ENCODE measurements at regions not wholly inside any gene's neighbourhood (a gene's known extent, or its start where the extent isn't known, plus 50 kb on each side); places are given as distances from the start of the nearest gene placed in this dataset.

GRCh38 chr1:217182992-217183391 lies 447.9 kb downstream of the GPATCH2 start:
- ATAC-seq (no peak), FAIRE-seq (no peak), DNase-seq (no peak)
- no peaks in the 10 kb centered on the region for H3K27me3 ChIP-seq
- no peaks in the 10 kb centered on the region for H3K9me3 ChIP-seq
- no peak overlapping the region for H3K4me3 ChIP-seq
- TF ChIP-seq CTCF (IDR thresholded peaks at IDR 0.05), result no peak
- WGBS, 2 donors, result 76 to 89% methylated on average over 6 of the region's 6 CpGs
- intact Hi-C loops (cut with DNase I), result no loop called here
- no peaks in the 10 kb centered on the region for H3K36me3 ChIP-seq
- no peaks in the 10 kb centered on the region for H3K4me1 ChIP-seq
- no peak overlapping the region for H3K27ac ChIP-seq

- intact Hi-C loops (cut with DNase I), result no loop called here
- Histone ChIP-seq H3K27me3 (no peaks in the 10 kb centered on the region), H3K4me3 (no peak overlapping the region), H3K27ac (no peak overlapping the region), H3K36me3 (no peaks in the 10 kb centered on the region), H3K9me3 (no peaks in the 10 kb centered on the region), H3K4me1 (no peaks in the 10 kb centered on the region)
- DNase-seq, result no peak
- no peak for ATAC-seq
- no peak for TF ChIP-seq CTCF (IDR thresholded peaks at IDR 0.05)
- no peak for FAIRE-seq
These were observed 449.1 kb downstream of the GPATCH2 start for GRCh38 chr1:217181756-217182155.

- WGBS, 2 donors, result 37% methylated on average over 3 of the region's 3 CpGs
- Histone ChIP-seq H3K4me3 (no peak overlapping the region), H3K27me3 (no peaks in the 10 kb centered on the region), H3K4me1 (no peaks in the 10 kb centered on the region), H3K9me3 (no peaks in the 10 kb centered on the region), H3K36me3 (no peaks in the 10 kb centered on the region), H3K27ac (no peak overlapping the region)
- ATAC-seq, result no peak
- no peak for TF ChIP-seq CTCF (IDR thresholded peaks at IDR 0.05)
- FAIRE-seq, result no peak
- intact Hi-C loops (cut with DNase I), result no loop called here
- DNase-seq, result no peak
These were observed 449.6 kb downstream of the GPATCH2 start for GRCh38 chr1:217181176-217181746.

GRCh38 chr1:217180443-217180842 lies 450.4 kb downstream of the GPATCH2 start:
- no peaks in the 10 kb centered on the region for H3K9me3 ChIP-seq
- H3K27ac ChIP-seq, result no peak overlapping the region
- H3K4me1 ChIP-seq, result no peaks in the 10 kb centered on the region
- no peak overlapping the region for H3K4me3 ChIP-seq
- ATAC-seq (no peak), DNase-seq (no peak), FAIRE-seq (no peak)
- no peaks in the 10 kb centered on the region for H3K27me3 ChIP-seq
- intact Hi-C loops (cut with DNase I), result no loop called here
- TF ChIP-seq CTCF (IDR thresholded peaks at IDR 0.05), result no peak
- no peaks in the 10 kb centered on the region for H3K36me3 ChIP-seq
- WGBS, 2 donors, result 78 to 82% methylated on average over 4 of the region's 4 CpGs

GRCh38 chr1:217164403-217164802 lies 441.2 kb upstream of the ESRRG start:
- FAIRE-seq, result no peak
- WGBS, 2 donors, result 80 to 81% methylated on average over 4 of the region's 4 CpGs
- TF ChIP-seq CTCF (IDR thresholded peaks at IDR 0.05), result no peak
- Histone ChIP-seq H3K27me3 (no peaks in the 10 kb centered on the region), H3K9me3 (no peaks in the 10 kb centered on the region), H3K4me1 (no peaks in the 10 kb centered on the region), H3K4me3 (no peak overlapping the region), H3K27ac (no peak overlapping the region), H3K36me3 (no peaks in the 10 kb centered on the region)
- DNase-seq, result no peak
- no peak for ATAC-seq
- intact Hi-C loops (cut with DNase I), result no loop called here

Data from pancreas (tissue), 10 donors.